ENCODE measurements at regions not wholly inside any gene's neighbourhood (a gene's known extent, or its start where the extent isn't known, plus 50 kb on each side); places are given as distances from the start of the nearest gene placed in this dataset.
A peak's percentile ranks its signal among the peaks of the same experiment; 100 is the strongest.

DNA sequence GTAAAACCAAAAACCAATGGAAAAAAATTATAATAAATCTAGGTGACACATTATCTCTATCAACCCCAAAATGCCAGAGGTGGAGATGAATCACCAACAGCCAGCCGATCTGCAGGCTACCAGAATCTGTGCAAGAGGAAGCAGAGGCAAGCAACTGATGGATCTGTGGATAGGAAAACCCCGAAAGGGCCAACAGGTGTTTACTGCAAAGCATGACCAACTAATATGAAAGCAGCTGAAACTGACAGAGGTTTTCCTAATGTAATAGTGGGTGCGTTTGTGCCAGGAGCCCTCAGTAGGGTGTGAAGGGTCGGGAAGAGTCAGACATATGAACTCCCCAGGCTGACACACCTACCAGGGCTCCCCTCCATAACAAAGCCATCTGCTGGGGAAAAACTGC is 554.6 kb downstream of the RFC3 start:
- Histone ChIP-seq H4K91ac (ENCODE audit: insufficient read length, low read depth, low read length) (no peak overlapping the region), H3K18ac (ENCODE audit: insufficient read length, low read depth, low read length) (no peak overlapping the region), H3K14ac (ENCODE audit: insufficient read depth, low read length) (no peak overlapping the region), H3K9me3 (ENCODE audit: control insufficient read depth, low read depth, low read length) (no peaks in the 10 kb centered on the region), H3K27ac (ENCODE audit: insufficient read length, low read depth, low read length) (no peak overlapping the region), H3K79me1 (ENCODE audit: insufficient read depth, low read depth, low read length, poor library complexity, severe bottlenecking) (no peaks in the 10 kb centered on the region), H3K79me2 (ENCODE audit: insufficient read depth, low read length) (no peaks in the 10 kb centered on the region), H2AFZ (ENCODE audit: low read length) (peak overlapping the region; percentile 40), H2BK12ac (ENCODE audit: insufficient read length, low read depth, low read length) (no peak overlapping the region), H4K8ac (replicated peaks; ENCODE audit: insufficient read length, low read depth, low read length) (no peak overlapping the region), H2BK20ac (ENCODE audit: low read depth, low read length, poor library complexity, severe bottlenecking) (no peak overlapping the region), H3K23ac (ENCODE audit: insufficient read length, low read depth, low read length) (no peak overlapping the region), H3K23me2 (ENCODE audit: insufficient read length, low read depth, low read length, poor library complexity, severe bottlenecking) (no peaks in the 10 kb centered on the region), H2BK120ac (ENCODE audit: low read depth, low read length, poor library complexity, severe bottlenecking) (no peak overlapping the region), H2BK5ac (ENCODE audit: insufficient read length, low read length) (no peak overlapping the region), H3K27me3 (ENCODE audit: insufficient read depth, low read length) (no peaks in the 10 kb centered on the region), H3K9ac (ENCODE audit: extremely low read depth, insufficient read length, low read length) (no peak overlapping the region), H3K4ac (ENCODE audit: low read depth, low read length) (no peak overlapping the region), H3K4me1 (ENCODE audit: insufficient read depth, low read length) (peaks cover 5% of the 10 kb centered on the region; the same call in 1 of the 2 replicates), H2AK5ac (ENCODE audit: insufficient read length, low read length) (no peak overlapping the region), H4K5ac (ENCODE audit: insufficient read length, low read depth, low read length) (no peak overlapping the region), H2BK15ac (ENCODE audit: low read depth, low read length) (no peak overlapping the region), H4K20me1 (ENCODE audit: control insufficient read depth, insufficient read depth, insufficient read length) (no peaks in the 10 kb centered on the region), H3K4me2 (ENCODE audit: insufficient read depth, insufficient read length, low read length) (no peak overlapping the region), H3K56ac (ENCODE audit: insufficient read length, low read depth, low read length) (no peak overlapping the region), H3T11ph (ENCODE audit: low read length) (no peak overlapping the region)
- Mint-ChIP-seq H3K4me1 (peaks cover 14 to 19% of the 10 kb centered on the region in 2 experiments), H3K36me3 (ENCODE audit: insufficient read depth in 1 of 3, low read depth in 3 of 3) (no peaks in the 10 kb centered on the region), H3K27ac (no peak overlapping the region), H3K9me3 (no peaks in the 10 kb centered on the region), H3K4me3 (no peak overlapping the region), H3K27me3 (ENCODE audit: low read depth) (no peaks in the 10 kb centered on the region; the same call in 1 of the 2 replicates)
- no peak for DNase-seq
- no CpG with 5 or more reads among the region's 4 CpGs for WGBS (ENCODE audit: extremely low coverage, insufficient read length, low lambda C conversion rate)
- TF ChIP-seq, protein P1, sequence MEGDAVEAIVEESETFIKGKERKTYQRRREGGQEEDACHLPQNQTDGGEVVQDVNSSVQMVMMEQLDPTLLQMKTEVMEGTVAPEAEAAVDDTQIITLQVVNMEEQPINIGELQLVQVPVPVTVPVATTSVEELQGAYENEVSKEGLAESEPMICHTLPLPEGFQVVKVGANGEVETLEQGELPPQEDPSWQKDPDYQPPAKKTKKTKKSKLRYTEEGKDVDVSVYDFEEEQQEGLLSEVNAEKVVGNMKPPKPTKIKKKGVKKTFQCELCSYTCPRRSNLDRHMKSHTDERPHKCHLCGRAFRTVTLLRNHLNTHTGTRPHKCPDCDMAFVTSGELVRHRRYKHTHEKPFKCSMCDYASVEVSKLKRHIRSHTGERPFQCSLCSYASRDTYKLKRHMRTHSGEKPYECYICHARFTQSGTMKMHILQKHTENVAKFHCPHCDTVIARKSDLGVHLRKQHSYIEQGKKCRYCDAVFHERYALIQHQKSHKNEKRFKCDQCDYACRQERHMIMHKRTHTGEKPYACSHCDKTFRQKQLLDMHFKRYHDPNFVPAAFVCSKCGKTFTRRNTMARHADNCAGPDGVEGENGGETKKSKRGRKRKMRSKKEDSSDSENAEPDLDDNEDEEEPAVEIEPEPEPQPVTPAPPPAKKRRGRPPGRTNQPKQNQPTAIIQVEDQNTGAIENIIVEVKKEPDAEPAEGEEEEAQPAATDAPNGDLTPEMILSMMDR (conservative IDR thresholded peaks at IDR 0.05) = no peak

Data from H9 (cell line).